Ramos (cell line): ENCODE measurements at regions not wholly inside any gene's neighbourhood (a gene's known extent, or its start where the extent isn't known, plus 50 kb on each side); places are given as distances from the start of the nearest gene placed in this dataset.

Source experiments
- in situ Hi-C: fragments of 300-500 bp; cut with MboI; formaldehyde crosslinking; loops from one replicate; pipeline ENCODE4 v1.14.3; 2022; ENCODE audit warnings: low sequenced_read_pairs; ENCODE audit not compliant: unreplicated experiment

DNA sequence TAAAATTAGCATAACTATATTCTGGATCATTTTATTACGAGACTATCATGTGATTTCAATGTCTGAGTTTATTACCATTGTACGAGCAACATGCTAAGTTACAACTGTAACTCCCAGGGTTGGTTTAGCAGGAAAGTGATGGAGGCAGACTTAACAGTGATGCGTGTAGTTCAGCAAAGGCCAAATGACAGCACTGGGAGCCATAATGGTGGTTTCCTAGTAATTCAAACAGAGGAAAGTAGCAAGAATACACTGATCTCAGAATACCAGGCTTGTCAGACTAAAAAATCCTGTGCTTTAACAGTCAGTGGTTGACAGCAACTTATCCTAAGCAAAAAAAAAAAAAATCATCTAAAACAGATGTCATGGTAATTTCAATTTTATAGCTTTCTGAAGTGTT, 229.6 kb downstream of the KLF12 start:
- in situ Hi-C loops: no loop called here

DNA sequence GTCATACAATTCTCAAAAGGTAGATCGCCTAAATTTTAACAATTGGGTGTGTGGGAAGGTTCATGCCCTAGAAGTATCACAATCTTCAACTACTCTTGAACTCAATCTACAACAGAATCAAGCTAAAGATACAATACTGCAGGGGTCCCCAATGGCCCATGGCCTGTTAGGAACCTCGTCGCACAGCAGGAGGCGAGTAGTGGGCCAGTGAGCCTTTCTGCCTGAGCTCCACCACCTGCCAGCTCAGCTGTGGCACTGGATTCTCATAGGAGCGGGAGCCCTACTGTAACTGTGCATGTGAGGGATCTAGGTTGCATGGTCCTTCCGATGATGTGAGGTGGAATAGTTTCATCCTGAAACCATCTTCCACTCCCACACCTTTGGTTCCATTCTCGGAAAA, 230.6 kb downstream of the KLF12 start:
- in situ Hi-C loops: no loop called here

DNA sequence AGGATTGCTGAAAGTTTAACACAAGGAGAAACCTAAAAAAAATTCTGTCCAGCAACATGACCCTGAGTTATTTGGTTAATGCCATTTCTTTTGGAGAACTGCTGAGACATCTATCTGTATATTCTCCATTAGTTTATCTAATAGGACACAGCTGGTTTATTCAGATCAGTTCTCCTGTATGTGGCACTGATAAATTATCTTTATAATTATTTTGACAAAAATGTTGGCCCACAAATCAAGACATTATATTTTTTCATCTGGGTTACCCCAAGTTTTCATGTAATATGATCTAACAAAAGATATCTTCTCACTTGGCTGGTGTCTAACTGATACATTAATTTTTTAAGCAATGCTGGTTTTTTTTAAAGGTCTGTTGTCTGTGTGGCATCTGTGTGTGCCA, 231.4 kb downstream of the KLF12 start:
- in situ Hi-C loops: no loop called here

DNA sequence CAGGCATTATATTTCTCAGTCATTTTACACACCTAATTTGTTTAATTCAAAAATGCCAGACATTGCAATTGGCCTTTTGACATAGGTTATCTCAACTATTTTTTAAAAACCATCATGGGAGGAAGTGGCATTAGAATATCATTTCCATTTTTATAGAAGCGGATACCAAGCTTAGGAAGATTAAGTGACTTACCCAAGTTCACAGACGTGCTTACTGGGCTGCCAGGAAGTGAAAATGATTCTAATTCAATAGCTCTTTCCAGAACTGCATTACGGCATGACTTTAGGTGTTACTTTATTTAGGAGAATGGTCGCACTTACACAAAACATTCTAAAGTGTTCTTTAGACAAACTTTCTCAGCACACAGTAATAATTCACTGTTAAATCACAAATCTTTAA, 231.9 kb downstream of the KLF12 start:
- in situ Hi-C loops: no loop called here

DNA sequence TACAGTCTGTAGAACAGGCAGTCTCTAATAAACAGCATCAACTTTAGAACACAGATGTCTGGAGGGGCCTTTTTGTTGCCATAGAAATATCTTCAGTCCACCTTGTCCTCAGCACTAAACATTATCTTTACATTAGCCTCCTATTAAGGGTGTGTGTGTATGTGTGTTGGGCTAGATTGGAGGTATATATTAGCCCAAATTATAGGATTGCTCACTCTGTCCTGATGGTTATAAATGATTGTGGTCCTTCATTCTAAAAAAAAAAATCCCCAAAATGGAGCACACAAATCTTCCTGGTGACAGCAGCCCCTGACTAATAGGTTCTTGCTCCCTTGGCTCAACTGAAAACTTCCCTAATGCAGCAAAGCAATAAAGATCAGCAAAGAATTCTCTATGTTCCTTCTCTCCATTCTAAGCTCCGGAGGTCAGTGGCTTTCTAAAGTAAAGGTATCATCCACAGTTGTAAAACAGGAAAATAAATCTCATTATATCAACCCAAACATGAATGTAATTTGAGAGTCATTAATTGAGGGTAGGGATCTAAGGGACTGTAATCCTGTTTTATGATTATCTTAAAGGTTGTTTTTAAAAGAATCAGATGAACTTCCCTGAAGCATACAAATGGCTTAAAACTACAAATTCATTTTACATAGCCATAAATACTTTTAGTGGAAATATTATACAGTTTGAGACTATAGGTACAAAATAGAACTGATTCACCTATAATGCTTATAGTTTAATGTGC, 232.7 kb downstream of the KLF12 start:
- in situ Hi-C loops: no loop called here

DNA sequence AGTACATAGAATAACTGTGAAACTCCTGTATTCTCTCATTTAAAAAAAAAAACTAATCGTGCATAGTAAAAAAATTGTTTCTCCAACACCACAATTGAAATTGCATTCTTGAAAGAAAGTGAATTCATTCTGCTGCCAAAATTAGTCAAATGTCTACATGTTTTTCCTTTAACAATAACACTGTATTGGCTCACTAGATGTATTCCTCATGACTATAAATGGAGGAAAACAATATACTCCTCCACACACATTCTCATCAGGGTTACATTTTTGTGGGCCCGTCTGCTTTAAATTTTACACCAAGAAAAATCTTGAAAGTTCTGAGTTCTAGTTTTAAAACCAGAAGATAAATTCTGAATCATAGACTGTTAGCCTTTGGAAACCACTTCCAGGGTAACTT, 233.6 kb downstream of the KLF12 start:
- in situ Hi-C loops: no loop called here

DNA sequence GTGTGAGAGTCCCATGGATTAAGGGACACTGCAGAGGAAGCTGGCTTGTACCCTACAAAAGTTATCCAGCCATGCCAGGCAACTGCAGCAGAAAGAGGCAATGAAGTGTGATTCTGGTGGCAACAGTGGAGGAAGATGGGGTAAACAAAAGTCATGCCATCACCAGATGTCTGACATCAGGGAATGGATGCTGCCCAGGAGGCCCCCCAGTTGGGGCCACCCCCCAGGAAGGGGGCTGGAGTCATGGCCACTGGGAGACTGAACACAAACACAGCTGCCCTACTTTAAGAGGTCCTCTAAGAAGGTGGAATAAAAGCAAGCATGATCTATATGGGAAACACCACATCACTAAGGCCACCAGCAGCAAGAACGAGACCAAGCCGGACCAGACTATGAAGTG, 235.3 kb downstream of the KLF12 start:
- in situ Hi-C loops: no loop called here

DNA sequence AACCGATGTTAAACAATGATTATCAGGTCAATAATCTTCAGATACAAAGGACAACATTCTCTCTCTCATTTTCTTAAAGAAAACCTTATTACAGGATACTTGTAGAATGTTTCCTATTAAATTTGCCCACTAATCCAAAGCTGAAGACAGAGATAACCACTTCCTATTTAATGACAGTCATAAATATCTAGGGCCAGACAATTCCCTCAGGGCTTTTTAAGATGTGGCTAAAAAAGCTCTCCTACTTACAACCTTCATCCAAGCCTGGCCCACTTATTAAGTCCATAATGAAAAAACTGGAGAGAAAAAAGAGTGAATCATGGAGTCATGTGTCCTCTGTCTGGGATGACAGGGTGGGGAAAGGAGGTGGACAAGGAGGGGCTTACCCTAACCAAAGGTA, 235.9 kb downstream of the KLF12 start:
- in situ Hi-C loops: no loop called here

DNA sequence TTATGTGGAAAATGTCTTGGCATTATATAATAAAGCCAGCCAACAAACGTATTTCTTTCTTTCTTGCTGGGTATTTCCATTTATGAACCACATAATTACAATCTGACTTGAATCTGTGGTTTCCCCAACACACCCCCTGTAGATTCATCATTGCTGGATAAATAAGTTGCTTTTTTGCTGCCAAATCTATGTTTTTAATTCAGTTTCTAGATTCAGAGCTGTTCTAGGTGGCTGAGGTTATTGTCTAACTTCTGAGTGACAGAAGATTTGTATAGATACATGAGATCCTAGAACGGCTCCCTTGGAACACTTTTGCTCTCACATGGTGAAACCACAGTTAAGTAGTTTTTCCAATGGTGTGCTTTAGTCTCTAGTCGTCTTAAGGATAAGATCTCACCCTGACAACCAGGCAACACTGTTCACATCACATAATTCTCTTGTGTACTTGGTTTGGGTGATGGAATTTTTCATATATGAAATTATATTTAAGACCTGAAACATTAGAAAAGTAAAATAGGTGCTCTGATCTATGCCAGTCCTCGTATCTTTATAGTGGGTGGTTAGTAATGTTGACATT, 239.1 kb downstream of the KLF12 start:
- in situ Hi-C loops: no loop called here

DNA sequence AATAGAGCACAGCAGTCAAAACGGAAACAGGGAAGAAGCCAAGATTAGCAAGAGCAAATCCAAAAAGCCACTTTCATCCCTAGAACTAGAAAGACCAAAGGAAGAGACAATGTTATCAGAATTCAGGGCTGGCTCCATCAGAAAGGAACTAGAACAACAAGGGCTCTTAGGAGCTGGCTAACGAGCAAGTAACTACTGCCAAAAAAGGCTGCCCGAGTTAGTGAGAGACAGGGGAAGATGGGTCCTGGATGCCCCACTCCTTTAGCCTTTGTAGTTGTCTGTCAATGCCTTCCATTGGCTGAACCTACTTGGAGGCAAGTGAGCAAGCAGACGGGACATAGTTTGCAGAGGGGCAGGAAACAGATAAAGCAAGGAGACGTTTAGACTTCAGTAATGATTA, 240.4 kb downstream of the KLF12 start:
- in situ Hi-C loops: no loop called here

DNA sequence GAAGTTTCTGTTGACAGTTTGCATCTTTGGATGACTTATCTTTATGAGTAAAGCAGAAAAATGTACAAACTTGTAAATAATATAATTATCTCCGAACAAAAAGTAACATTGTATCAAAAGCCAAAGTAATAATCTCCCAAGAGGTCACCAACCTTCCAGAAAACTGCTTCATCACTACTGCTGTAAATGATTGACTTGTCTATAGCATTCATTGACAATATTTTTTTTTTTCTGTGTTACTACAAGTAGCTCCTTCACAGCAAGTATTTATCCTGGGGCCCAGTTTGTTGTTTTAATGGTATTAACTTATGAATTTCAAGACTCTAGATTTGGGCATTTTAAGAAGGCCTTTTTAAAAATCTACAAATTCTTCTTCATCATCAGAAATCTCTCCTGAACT, 242.4 kb downstream of the KLF12 start:
- in situ Hi-C loops: no loop called here

DNA sequence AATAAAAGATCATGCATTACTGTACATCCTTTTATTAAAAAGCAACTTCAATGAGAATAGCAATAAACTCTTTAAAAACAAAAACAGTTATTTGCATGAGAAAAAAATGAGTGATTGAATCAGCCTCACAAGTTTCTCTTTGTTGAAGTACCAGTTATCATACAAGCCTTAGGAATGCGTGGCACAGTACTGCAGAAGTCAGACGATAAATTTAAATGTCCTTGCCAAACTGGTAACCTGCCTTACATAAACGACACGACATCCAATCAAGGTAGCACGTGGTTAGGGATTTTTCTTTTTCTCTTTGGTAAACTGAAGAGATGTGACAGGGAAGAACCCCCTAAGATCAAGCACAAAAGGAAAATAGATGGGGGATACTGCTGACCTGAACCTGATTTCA, 251.0 kb downstream of the KLF12 start:
- in situ Hi-C loops: no loop called here

DNA sequence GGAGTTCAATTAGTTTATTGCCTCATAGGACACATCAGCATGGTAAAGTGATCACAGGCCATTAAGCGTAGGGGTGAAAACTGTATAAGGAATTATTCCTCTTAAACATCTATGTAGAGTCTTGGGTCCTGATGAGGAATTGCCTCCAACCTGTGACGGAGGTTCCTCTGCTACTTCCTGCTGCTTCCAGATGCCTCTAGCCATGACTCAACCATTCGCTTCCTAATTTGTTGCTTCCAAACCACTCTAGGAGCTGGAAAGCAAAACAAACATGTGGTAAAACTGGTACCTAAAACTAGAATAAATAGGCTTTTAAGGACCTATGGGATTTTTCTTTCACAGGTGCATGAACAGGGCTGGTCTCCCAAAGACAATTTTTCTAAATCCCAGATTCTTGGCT, 253.8 kb downstream of the KLF12 start:
- in situ Hi-C loops: no loop called here

DNA sequence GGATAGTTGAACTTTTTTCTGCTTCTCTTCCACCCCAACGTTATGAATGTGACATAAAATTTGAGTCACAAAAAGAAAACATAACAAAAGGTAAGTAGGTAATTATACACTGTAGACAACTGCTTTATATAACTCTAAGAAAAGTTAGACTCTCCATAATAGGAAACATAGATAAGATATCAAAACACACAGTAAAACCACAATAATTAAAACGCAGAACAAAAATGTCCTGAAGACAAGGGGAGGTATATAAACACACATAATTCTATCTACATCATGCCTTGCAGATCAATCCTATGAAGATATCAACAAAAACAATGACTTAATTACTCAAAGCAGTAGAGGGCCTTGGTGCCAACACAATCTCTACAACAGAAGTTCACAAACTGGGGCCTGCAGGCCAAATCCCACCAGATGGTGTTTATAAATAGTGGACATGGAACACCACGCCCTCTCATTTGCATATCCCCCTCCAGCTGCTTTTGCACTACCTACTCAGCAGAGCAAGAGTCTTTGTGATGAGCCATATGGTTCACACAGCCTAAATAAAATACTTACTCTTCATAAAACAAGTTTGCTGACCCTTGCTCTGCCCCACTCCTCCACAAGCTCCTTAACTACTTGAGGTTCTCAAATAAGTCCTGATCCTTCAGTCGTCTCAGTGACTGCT, 254.7 kb downstream of the KLF12 start:
- in situ Hi-C loops: no loop called here

DNA sequence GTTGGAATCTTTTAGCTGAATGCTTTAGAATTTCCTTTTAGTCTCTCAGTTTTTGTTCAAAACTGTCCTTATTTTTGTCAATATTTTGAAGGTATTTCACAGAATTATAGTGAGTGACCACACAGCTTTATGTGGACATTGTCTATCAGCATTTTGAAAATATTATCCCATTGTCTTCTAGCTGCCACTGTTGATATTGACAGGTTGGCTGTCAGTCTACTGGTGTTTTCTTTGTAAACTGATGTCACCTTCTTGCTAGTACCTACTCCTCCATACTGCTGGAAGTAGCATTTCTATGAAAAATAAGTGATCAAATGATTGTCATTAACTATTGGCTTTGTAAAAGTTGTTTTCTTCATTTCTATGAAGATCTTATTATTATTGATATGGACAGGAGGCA, 256.8 kb downstream of the KLF12 start:
- in situ Hi-C loops: no loop called here

DNA sequence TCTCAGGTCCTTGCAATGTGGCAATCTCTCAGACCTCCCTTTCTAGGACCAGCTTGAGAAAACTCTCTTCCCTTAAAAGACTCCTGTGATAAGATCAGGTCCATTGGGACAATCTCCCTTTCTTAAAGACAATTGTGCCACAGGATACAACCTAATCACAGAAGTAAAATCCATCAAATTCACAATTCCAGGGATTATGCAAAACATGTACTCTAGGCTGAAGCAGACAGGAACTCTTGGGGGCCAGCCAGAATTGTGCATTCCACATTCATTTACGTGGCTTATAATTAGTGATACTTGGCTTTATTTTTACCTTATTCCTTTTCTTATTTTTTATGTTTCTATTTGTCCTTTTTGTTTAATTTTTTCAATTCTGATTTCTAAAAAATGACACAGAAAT, 257.9 kb downstream of the KLF12 start:
- in situ Hi-C loops: no loop called here

DNA sequence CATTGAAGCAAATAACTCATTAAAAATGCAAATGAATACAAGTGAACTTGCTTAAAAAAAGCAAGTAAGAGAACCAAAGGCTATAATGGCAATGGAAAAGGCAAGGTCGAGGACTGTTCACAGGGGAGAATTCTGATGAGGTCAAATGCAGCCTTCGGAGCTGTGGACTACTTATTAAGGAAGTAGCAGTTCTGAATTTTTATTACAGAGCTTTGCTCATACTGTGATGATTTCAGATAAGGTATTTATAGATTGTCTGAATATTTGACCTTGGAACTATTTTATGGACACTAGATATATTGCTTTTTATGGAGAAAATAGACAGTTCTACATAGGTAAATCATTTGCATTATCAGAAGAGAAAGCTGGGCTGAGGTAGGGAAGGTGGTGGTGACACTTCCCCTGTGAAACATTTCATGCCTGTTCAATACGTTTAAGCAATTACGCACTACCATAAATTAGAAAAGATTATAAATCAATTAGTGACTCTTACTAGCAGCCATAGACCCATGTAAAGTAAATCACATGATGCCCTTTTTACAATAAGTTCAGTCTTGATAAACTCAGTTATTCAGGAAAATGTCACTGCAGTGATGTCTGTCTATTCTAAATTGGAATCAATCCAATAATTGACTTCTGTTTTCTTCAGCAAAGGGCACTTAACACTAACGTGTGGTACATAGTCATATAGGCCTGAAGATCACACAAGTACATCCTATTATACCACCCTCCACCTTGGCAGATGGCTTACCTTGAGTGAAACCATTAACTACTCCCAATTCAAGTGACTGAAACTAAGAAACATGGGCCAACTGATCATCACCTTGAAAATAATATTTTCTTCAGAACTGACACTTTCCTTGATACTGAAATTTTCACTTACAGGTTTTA, 260.0 kb downstream of the KLF12 start:
- in situ Hi-C loops: no loop called here

DNA sequence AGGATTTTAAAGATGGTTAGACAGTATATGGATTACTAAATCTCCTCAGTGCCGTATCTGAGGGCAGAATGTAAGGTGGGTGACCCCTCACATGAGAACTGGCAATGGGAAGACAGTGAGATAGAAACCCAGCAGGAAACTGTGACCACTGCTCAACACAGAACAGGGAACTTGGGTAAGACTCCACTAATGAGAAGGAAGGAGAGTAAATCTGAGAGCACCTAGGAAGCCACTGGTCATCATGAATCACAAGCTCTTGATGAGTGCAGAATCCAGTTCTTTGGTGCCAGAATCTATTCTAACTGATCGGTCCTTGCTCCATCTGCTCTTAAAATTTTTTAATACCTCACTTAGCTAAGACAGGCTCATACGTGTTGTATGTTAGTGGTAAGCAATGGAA, 261.8 kb downstream of the KLF12 start:
- in situ Hi-C loops: no loop called here

DNA sequence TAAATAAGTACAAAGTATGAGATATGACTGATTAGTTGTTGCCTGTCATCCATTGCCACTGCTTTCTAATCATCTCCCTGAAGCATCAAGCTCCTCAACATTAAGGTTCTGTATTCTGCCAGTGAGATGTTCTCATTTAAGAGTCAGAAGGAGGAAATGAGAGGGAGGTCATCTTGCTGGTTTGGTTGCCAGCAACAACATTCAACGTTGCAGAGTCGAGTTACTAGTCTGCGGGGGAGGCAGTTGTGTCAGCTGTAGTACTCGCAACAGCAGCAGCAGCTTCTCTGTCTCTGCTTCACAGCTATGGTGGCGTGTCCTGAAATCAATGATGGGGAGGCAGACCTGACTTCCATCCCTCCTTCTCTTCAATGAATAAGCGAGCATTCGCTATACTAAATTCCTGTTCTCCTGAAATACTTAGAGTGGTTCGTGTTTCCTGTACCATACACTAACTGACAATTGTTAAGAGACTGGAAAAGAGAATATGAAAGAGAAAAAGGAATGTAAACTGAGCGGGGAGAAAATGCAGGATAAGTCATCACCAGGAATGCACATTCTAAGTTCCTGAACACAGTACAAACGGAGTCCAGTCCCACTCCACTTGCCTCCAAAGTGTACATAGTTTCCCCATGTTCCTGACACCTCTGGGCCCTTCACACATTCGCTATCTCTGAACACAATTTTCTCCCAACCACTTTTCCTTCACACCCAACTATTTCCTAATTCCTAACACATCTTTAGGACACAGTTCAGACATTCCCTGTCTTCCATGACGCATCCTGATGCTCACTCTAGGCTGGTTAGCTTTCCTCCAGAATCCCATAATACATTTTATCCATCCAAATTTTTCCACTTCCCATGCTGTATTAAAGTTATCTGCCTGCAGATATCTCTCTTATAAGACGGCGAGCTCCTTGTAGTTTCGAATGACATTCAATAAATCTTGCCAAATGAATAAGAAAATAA, 263.0 kb downstream of the KLF12 start:
- in situ Hi-C loops: no loop called here
